ENCODE measurements at regions not wholly inside any gene's neighbourhood (a gene's known extent, or its start where the extent isn't known, plus 50 kb on each side); places are given as distances from the start of the nearest gene placed in this dataset.

DNA sequence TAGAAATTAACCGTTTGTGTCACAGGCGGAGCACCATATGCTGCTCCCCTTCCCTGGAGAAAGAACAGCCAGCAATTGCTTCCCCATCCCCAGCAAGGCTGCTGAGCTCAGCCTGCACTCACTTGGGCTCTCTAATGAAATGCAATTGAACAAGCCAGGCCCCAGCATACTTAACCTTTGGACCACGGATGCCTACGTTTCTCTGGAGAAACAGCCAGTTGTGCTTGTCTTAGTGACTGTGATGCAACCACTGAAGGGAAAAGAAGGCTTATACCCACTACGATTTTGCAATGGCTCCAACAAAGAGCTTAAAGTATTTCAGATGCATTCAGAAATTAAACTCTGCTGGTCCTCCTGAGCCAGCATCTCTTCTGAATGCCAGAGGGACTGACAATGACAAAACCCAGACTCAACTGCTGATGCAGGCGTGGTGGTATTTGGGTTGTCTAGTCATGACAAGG is 51.3 kb upstream of the SESN3 start:
- TF ChIP-seq, protein P1, sequence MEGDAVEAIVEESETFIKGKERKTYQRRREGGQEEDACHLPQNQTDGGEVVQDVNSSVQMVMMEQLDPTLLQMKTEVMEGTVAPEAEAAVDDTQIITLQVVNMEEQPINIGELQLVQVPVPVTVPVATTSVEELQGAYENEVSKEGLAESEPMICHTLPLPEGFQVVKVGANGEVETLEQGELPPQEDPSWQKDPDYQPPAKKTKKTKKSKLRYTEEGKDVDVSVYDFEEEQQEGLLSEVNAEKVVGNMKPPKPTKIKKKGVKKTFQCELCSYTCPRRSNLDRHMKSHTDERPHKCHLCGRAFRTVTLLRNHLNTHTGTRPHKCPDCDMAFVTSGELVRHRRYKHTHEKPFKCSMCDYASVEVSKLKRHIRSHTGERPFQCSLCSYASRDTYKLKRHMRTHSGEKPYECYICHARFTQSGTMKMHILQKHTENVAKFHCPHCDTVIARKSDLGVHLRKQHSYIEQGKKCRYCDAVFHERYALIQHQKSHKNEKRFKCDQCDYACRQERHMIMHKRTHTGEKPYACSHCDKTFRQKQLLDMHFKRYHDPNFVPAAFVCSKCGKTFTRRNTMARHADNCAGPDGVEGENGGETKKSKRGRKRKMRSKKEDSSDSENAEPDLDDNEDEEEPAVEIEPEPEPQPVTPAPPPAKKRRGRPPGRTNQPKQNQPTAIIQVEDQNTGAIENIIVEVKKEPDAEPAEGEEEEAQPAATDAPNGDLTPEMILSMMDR (IDR thresholded peaks at IDR 0.05; ENCODE audit: insufficient read depth, low read depth, low read length) = no peak
- no peak overlapping the region for H3K4me3 ChIP-seq (ENCODE audit: low read depth, low read length)
- peak; percentile 43 for DNase-seq (ENCODE audit: low read depth)

Measured in fibroblast of villous mesenchyme (primary cell).